Activated T-helper 1 cell treated with anti-CD3 and anti-CD28 coated beads, Interleukin-12 subunit alpha, Interleukin-12 subunit beta, Interleukin-2, Interleukin-4 antibody, amounts not matched to agents 30 ng/mL and 10 ng/mL and 1 ng/mL, durations not matched to agents 14 hours and 24 hours and 36 hours (primary cell): ENCODE measurements at regions not wholly inside any gene's neighbourhood (a gene's known extent, or its start where the extent isn't known, plus 50 kb on each side); places are given as distances from the start of the nearest gene placed in this dataset.

ENCODE experiments used
- DNase-seq: peaks from one replicate; pipeline ENCODE4 v3.0.0; 2021; ENCODE audit warnings: low spot score
- H3K27ac Mint-ChIP-seq: one replicate; pipeline ENCODE4 v1.8.0; 2021; ENCODE audit warnings: mild to moderate bottlenecking, mixed read lengths
- H3K27me3 Mint-ChIP-seq: one replicate; pipeline ENCODE4 v1.8.0; 2022; ENCODE audit warnings: mild to moderate bottlenecking, moderate library complexity, mixed read lengths; ENCODE audit not compliant: insufficient read depth
- H3K36me3 Mint-ChIP-seq: one replicate; pipeline ENCODE4 v1.8.0; 2021; ENCODE audit warnings: low read depth, mixed read lengths
- H3K4me1 Mint-ChIP-seq: one replicate; pipeline ENCODE4 v1.8.0; 2021; ENCODE audit warnings: low read depth, mixed read lengths
- H3K4me3 Mint-ChIP-seq: one replicate; pipeline ENCODE4 v1.8.0; 2021; ENCODE audit warnings: mild to moderate bottlenecking, moderate library complexity, mixed read lengths
- H3K9me3 Mint-ChIP-seq: one replicate; pipeline ENCODE4 v1.8.0; 2021; ENCODE audit warnings: mixed read lengths
- intact Hi-C: fragments of 100-400 bp; cut with micrococcal nuclease; formaldehyde crosslinking; loops from one replicate; pipeline ENCODE4 v1.15.1; 2024

DNA sequence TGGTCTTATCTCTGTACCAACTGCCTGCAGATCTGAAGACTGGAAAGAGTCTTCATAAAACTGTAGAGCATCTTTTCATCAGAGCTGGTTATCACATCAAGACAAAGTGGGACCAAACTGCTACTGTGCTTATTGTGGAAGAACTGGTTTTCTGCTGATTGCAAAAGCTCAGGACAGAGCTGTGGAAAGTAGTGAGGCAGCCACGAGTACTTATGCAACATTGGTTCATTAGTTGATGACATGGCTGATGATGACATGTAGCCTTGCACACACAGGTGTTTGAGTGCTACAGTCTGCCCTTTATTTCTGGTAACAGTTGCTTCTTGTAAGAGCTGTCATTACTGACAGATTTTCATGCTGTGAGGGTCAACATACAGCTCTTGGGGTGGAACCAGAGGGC lies 185.4 kb upstream of the GUCY1A2 start:
- Mint-ChIP-seq H3K4me3 (no peak overlapping the region), H3K27ac (no peak overlapping the region), H3K4me1 (no peaks in the 10 kb centered on the region), H3K9me3 (peaks cover 7% of the 10 kb centered on the region), H3K36me3 (no peaks in the 10 kb centered on the region), H3K27me3 (no peaks in the 10 kb centered on the region)
- intact Hi-C loops: no loop called here
- no peak for DNase-seq

DNA sequence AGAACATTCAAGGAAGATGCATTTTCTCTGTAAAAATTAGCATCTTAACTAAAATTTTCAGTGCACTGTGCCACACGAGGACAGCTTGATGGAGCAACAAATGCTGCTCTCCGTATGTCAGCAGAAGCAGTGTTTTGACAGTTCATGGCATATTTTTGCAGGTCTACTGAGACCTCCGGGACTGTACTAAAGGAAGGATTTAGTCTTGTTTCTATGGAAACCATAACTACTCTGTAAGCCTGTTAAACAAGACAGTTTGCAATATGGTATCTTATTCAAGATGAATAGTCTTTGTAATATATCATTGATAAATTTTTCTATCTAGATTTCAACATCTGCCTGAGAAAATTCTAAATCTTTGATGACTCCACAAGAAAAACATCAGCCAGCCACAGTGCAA lies 184.0 kb upstream of the GUCY1A2 start:
- H3K27me3 Mint-ChIP-seq: no peaks in the 10 kb centered on the region
- no peak overlapping the region for H3K27ac Mint-ChIP-seq
- H3K4me1 Mint-ChIP-seq: no peaks in the 10 kb centered on the region
- no peaks in the 10 kb centered on the region for H3K36me3 Mint-ChIP-seq
- no peak for DNase-seq
- intact Hi-C loops: no loop called here
- H3K9me3 Mint-ChIP-seq: peaks cover 7% of the 10 kb centered on the region
- no peak overlapping the region for H3K4me3 Mint-ChIP-seq

DNA sequence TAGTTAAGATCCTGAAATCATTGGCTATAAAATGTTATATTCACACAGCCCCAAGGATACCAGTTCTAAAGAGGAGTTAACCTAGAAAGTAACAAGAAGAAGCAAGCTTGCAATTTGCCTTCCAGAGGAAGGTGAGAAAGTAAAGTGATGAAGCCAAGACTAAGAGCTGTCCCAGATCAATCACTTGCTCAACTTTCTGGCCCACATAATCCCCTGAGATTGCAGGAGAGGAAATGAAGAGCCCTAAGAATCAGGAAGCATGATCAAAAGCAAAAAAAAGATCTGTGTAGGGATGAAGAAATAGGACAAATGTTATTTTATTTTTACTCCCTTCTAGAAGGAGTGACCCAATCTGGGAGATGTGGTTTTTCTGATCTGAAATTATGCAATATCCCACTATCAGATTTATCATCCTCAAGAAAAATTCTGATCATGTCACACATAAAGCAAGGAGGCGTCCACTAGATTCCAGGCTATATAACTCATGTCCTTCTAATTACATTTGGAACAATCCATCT lies 180.3 kb upstream of the GUCY1A2 start:
- Mint-ChIP-seq H3K27me3 (no peaks in the 10 kb centered on the region), H3K36me3 (no peaks in the 10 kb centered on the region), H3K4me1 (no peaks in the 10 kb centered on the region), H3K4me3 (no peak overlapping the region), H3K27ac (no peak overlapping the region), H3K9me3 (no peaks in the 10 kb centered on the region)
- intact Hi-C loops: no loop called here
- DNase-seq: no peak

DNA sequence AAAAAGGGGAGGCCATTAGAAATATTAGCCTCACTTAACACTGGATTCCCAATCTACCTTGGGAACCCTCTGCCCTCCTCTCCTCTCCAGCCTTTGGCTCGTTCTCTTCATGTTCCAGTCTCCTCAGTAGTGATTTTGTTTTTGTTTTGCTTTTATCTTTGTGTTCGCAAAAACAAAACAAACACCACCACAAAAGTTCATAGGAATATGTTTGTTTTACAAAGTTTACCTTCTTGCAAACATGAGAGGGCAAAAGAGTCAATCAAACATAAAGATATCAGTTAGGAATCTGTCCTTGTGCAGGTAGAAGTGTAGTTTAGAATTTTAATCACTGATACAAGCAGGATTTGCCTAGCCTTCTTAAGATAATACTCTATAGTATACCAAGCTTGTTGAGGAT lies 179.7 kb upstream of the GUCY1A2 start:
- no peak overlapping the region for H3K27ac Mint-ChIP-seq
- H3K9me3 Mint-ChIP-seq: no peaks in the 10 kb centered on the region
- H3K27me3 Mint-ChIP-seq: no peaks in the 10 kb centered on the region
- no peaks in the 10 kb centered on the region for H3K36me3 Mint-ChIP-seq
- intact Hi-C loops: no loop called here
- no peaks in the 10 kb centered on the region for H3K4me1 Mint-ChIP-seq
- no peak for DNase-seq
- H3K4me3 Mint-ChIP-seq: no peak overlapping the region

DNA sequence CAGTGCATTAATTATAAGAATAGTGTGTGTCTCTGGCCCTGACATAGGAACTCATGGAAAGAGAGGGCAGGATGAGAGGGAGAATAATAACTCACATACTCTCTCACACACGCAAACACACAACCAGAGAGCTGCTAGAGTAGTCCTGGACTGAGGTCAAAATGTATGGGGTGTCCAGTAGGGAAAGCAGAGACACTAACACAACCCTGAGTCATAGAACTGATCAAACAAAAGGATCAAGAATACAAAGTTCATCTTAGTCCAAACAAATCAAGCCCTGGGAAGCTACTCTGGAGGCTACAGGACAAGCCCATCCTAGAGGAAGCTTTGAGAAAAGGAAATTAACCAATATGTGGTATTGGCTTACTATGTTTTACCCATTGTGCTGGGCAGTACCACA lies 178.5 kb upstream of the GUCY1A2 start:
- intact Hi-C loops: no loop called here
- H3K4me3 Mint-ChIP-seq: no peak overlapping the region
- H3K27ac Mint-ChIP-seq: no peak overlapping the region
- no peak for DNase-seq
- no peaks in the 10 kb centered on the region for H3K9me3 Mint-ChIP-seq
- H3K4me1 Mint-ChIP-seq: no peaks in the 10 kb centered on the region
- no peaks in the 10 kb centered on the region for H3K27me3 Mint-ChIP-seq
- no peaks in the 10 kb centered on the region for H3K36me3 Mint-ChIP-seq

DNA sequence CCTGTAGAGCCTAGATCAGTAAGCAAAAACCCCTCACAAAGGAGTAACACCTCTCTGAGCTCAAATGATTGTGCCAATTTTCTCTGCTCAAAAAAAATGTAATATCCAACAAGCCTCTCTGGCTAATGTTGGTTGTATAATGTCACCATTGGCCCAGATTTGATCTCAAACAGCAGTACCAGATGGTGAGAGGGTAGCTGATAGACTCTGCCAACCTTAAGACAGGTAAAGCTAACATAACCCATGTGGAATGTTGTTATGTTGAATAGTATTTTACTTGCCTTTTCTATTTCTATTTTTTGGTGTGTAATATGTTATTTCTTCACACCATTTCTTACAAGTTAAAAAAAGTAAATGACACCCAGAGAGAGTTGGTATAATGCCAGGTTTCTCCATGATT lies 166.7 kb upstream of the GUCY1A2 start:
- Mint-ChIP-seq H3K4me1 (no peaks in the 10 kb centered on the region), H3K9me3 (no peaks in the 10 kb centered on the region), H3K27me3 (no peaks in the 10 kb centered on the region), H3K4me3 (no peak overlapping the region), H3K27ac (no peak overlapping the region), H3K36me3 (no peaks in the 10 kb centered on the region)
- intact Hi-C loops: no loop called here
- no peak for DNase-seq

DNA sequence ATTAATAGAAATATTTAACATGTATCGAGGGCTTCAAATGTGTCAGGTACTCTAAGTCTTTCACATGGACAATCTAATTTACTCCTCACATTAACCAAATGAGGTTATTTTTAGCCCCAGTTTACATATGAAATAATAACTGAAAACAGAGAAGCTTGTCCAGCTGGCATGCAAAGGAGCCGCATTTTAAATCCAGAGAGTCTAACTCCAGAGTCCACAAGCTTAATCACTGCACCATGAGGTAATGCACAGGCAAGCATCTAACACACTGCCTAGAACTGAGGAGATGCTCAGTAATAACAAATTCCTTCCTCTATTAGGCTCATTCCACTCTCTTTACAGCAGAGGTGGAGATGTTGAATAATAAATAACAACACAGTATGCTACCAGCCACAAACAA lies 165.7 kb upstream of the GUCY1A2 start:
- Mint-ChIP-seq H3K27ac (no peak overlapping the region), H3K9me3 (no peaks in the 10 kb centered on the region), H3K4me1 (no peaks in the 10 kb centered on the region), H3K4me3 (no peak overlapping the region), H3K27me3 (no peaks in the 10 kb centered on the region), H3K36me3 (no peaks in the 10 kb centered on the region)
- DNase-seq: no peak
- intact Hi-C loops: no loop called here

DNA sequence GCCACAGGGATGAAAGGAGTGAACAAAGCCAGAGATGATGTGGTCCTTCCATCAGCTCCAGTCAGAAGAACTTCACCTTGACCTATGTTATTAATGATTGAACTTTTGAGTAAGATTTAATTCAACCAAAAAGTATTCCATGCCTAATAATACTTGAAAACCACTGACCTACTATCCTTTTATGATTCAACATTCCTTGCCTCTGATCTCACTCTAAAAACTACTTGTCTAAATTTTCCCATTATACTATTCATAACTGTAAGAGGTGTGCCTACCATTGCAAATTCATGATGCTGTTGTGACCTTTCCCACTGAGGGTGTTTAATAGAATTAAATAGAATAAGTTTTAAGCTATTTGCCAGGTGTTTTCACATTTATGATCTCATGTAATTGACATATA lies 164.7 kb upstream of the GUCY1A2 start:
- Mint-ChIP-seq H3K27ac (no peak overlapping the region), H3K9me3 (peaks cover 2% of the 10 kb centered on the region), H3K36me3 (no peaks in the 10 kb centered on the region), H3K4me3 (no peak overlapping the region), H3K27me3 (no peaks in the 10 kb centered on the region), H3K4me1 (no peaks in the 10 kb centered on the region)
- intact Hi-C loops: no loop called here
- DNase-seq: no peak

DNA sequence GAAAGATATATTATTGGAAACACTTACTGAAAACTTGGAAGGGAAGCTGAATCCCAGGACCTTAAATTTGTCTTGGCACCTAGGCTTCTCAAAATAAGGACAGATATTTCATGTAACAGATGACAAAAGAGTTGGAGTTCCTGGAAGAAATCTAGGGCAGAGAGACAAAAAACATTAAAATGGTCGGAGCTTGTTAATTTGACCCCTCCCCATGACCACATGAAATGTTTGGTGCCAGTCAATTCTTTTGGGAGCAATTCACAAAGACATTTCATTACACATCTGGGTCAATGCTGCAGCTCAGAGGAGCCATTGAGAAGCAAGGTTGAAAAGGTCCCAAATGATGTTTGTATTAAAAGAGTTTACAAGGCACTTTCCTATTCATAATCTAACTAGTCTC lies 162.0 kb upstream of the GUCY1A2 start:
- Mint-ChIP-seq H3K27me3 (no peaks in the 10 kb centered on the region), H3K36me3 (no peaks in the 10 kb centered on the region), H3K4me3 (no peak overlapping the region), H3K4me1 (no peaks in the 10 kb centered on the region), H3K27ac (no peak overlapping the region), H3K9me3 (peaks cover 5% of the 10 kb centered on the region)
- DNase-seq: no peak
- intact Hi-C loops: no loop called here

DNA sequence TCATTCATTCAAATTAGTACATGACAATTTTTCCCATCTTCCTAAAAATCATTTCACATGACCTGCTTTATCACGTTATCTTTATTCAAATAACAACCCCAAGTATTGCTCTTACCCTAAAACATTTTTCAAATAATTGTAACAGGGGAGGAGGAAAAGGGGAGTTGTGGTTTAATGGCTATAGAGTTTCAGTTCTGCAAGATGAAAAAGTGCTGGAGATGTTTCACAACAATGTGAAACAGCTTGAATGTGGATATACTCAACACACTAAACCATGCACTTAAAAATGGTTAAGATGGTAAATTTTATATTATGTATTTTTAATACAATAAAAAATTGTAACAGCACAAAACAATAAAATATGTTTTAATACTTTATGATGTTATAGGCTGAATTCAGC lies 161.6 kb upstream of the GUCY1A2 start:
- Mint-ChIP-seq H3K4me1 (no peaks in the 10 kb centered on the region), H3K4me3 (no peak overlapping the region), H3K27ac (no peak overlapping the region), H3K36me3 (no peaks in the 10 kb centered on the region), H3K9me3 (peaks cover 5% of the 10 kb centered on the region), H3K27me3 (no peaks in the 10 kb centered on the region)
- intact Hi-C loops: no loop called here
- DNase-seq: no peak

DNA sequence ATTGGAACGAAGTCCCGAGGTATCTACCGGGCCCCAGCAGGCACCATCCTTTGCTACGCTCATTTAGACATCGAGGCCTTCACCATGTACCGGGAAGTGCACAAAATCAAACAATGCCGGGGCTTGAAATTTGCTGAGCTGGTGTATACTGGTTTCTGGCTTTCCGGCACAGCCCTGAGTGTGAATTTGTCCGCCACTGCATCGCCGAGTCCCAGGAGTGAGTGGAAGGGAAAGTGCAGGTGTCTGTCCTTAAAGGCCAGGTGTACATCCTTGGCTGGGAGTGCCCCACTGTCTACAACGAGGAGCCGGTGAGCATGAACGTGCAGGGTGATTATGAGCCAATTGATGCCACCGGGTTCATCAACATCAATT lies 158.8 kb upstream of the GUCY1A2 start:
- intact Hi-C loops: no loop called here
- Mint-ChIP-seq H3K27ac (no peak overlapping the region), H3K4me3 (no peak overlapping the region), H3K9me3 (peaks cover 5% of the 10 kb centered on the region), H3K4me1 (no peaks in the 10 kb centered on the region), H3K36me3 (no peaks in the 10 kb centered on the region), H3K27me3 (no peaks in the 10 kb centered on the region)
- DNase-seq: no peak

DNA sequence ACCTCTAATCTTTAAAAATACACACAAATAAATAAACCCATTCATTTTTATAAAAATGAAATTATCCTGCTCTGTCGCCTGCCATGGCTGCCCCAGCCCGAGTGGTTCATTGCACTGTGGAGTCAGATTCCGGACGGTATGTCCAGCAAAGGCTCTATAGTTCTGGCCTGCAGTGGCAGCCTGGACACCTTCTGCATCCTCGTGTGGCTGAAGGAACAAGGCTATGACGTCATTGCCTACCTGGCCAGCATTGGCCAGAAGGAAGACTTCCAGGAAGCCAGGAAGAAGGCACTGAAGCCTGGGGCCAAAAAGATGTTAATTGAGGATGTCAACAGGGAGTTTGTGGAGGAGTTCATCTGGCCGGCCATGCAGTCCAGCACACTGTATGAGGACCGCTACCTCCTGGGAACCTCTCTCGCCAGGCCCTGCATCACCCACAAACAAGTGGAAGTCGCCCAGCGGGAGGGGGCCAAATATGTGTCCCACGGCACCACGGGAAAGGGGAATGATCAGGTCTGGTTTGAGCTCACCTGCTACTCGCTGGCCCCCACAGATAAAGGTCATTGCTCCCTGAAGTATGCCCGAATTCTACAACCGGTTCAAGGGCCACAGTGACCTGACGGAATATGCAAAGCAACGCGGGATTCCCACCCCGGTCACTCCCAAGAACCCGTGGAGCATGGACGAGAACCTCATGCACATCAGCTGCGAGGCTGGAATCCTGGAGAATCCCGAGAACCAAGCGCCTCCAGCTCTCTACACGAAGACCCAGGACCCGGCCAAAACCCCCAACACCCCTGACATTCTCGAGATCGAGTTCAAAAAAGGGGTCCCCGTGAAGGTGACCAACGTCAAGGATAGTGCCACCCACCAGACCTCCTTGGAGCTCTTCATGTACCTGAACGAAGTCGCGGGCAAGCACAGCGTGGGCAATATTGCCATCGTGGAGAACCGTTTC lies 158.2 kb upstream of the GUCY1A2 start:
- no peaks in the 10 kb centered on the region for H3K4me1 Mint-ChIP-seq
- intact Hi-C loops: loop anchor here (1.0 kb wide), 1 partner anchor 39 kb away; no protein-coding TSS in a partner anchor
- no peak for DNase-seq
- H3K27ac Mint-ChIP-seq: no peak overlapping the region
- H3K27me3 Mint-ChIP-seq: no peaks in the 10 kb centered on the region
- H3K36me3 Mint-ChIP-seq: no peaks in the 10 kb centered on the region
- H3K4me3 Mint-ChIP-seq: no peak overlapping the region
- peaks cover 5% of the 10 kb centered on the region for H3K9me3 Mint-ChIP-seq

DNA sequence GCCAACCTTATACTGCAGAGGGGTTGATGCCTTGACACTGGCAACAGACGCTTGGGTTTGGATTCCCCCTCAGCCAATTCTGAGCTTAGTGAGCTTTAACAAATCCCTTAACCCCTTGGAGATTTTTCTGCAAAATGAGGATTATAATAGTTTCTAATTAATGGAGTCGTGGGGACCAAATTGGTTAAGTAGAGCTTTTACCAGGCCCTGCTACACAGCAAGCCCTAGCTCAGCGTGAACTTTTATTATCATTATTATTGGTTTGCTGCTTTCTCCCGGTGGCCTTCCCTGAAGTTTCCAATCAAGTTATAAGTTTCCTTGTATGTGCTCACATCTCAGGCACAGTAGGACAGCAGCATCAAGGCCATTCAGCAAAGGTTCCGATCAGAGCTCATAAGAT lies 156.6 kb upstream of the GUCY1A2 start:
- Mint-ChIP-seq H3K9me3 (peaks cover 5% of the 10 kb centered on the region), H3K4me3 (no peak overlapping the region), H3K27ac (no peak overlapping the region), H3K36me3 (no peaks in the 10 kb centered on the region), H3K27me3 (no peaks in the 10 kb centered on the region), H3K4me1 (no peaks in the 10 kb centered on the region)
- no peak for DNase-seq
- intact Hi-C loops: no loop called here
